Testis (tissue), 2 donors: ENCODE measurements at regions not wholly inside any gene's neighbourhood (a gene's known extent, or its start where the extent isn't known, plus 50 kb on each side); places are given as distances from the start of the nearest gene placed in this dataset.

Experiments
- DNase-seq: peaks from one replicate; pipeline ENCODE4 v3.0.0-alpha.2; 2019
- H3K27ac ChIP-seq, 2 donors: fragments of 200-600 bp; sonication (generic); one replicate each; pipeline ENCODE4 v1.5.1; 2019
- H3K27me3 ChIP-seq: fragments of 200-600 bp; sonication (generic); one replicate; pipeline ENCODE4 v1.5.1; 2019
- H3K36me3 ChIP-seq: fragments of 200-600 bp; sonication (generic); one replicate; pipeline ENCODE4 v1.5.1; 2017; ENCODE audit warnings: low read depth; ENCODE audit errors: missing control alignments
- H3K4me1 ChIP-seq: fragments of 200-600 bp; sonication (generic); one replicate; pipeline ENCODE4 v1.5.1; 2019
- H3K4me3 ChIP-seq, 2 donors: fragments of 200-600 bp; sonication (generic); one replicate each; pipeline ENCODE4 v1.5.1; 2017 to 2019
- H3K9me3 ChIP-seq: fragments of 200-600 bp; sonication (generic); one replicate; pipeline ENCODE4 v1.5.1; 2017
- POLR2A ChIP-seq: fragments of 450-650 bp; IDR thresholded peaks from one replicate; pipeline ENCODE4 v1.6.1; 2017; ENCODE audit warnings: antibody characterized with exemption, mild to moderate bottlenecking, moderate library complexity
- WGBS, 2 donors: methylation state at CpG; one replicate each; pipeline ENCODE4 v1.1.5; 2018; 5-methylcytosine and 5-hydroxymethylcytosine counted together
- intact Hi-C: fragments of 100-400 bp; cut with DNase I; formaldehyde crosslinking; loops from one replicate; pipeline ENCODE4 v1.15.1; 2023; ENCODE audit warnings: low total_unique reads
- TF ChIP-seq, protein P1 (sequence below), 3 experiments: fragments of 450-650 bp in 2 of 3; fragments of 200-600 bp in 1 of 3; sonication (generic) in 1 of 3; IDR thresholded peaks; one replicate each; pipeline ENCODE4 v1.5.1; 2016 to 2019; ENCODE audit warnings: antibody characterized with exemption in 3 of 3, mild to moderate bottlenecking in 2 of 3, moderate library complexity in 1 of 3

- Histone ChIP-seq H3K4me3 (no peak overlapping the region), H3K9me3 (no peaks in the 10 kb centered on the region), H3K27me3 (no peaks in the 10 kb centered on the region), H3K27ac (no peak overlapping the region), H3K4me1 (no peaks in the 10 kb centered on the region), H3K36me3 (no peaks in the 10 kb centered on the region)
- TF ChIP-seq, protein P1, sequence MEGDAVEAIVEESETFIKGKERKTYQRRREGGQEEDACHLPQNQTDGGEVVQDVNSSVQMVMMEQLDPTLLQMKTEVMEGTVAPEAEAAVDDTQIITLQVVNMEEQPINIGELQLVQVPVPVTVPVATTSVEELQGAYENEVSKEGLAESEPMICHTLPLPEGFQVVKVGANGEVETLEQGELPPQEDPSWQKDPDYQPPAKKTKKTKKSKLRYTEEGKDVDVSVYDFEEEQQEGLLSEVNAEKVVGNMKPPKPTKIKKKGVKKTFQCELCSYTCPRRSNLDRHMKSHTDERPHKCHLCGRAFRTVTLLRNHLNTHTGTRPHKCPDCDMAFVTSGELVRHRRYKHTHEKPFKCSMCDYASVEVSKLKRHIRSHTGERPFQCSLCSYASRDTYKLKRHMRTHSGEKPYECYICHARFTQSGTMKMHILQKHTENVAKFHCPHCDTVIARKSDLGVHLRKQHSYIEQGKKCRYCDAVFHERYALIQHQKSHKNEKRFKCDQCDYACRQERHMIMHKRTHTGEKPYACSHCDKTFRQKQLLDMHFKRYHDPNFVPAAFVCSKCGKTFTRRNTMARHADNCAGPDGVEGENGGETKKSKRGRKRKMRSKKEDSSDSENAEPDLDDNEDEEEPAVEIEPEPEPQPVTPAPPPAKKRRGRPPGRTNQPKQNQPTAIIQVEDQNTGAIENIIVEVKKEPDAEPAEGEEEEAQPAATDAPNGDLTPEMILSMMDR (IDR thresholded peaks at IDR 0.05) = no peak
- no peak for TF ChIP-seq POLR2A
- DNase-seq = no peak
- 94 to 100% methylated on average over 1 of the region's 1 CpG for WGBS, 2 donors
- intact Hi-C loops = no loop called here
These were observed 194.3 kb upstream of the GPR26 start for GRCh38 chr10:123471811-123472210.

GRCh38 chr10:123472606-123473005 is 193.5 kb upstream of the GPR26 start:
- no peak for DNase-seq
- intact Hi-C loops = no loop called here

DNA sequence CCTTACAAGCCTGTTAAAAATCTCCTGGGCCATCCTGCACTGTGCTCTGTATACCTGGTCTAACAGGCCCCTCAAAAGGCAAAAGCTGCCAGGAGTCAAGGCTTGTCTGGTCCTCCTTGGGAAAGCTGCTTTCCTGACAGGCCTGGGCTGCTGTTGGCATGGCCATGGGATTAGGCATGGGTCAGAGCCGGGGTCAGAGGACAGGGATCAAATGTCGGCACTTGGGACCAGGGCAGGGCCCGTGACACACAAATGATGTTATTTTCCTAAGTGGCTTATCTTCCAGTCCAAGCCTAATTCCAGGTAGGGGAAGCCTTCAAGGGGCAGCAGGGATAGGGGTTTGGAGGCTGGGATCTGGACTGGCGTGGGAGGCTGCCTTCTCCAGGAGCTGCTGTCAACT is 191.5 kb upstream of the GPR26 start:
- DNase-seq = no peak
- Histone ChIP-seq H3K4me1 (peaks cover 7% of the 10 kb centered on the region), H3K4me3 (no peak overlapping the region), H3K27ac (no peak overlapping the region), H3K27me3 (no peaks in the 10 kb centered on the region), H3K36me3 (no peaks in the 10 kb centered on the region), H3K9me3 (no peaks in the 10 kb centered on the region)
- intact Hi-C loops = no loop called here
- TF ChIP-seq, protein P1 (IDR thresholded peaks at IDR 0.05) = no peak
- no peak for TF ChIP-seq POLR2A
- 80 to 87% methylated on average over 4 of the region's 4 CpGs for WGBS, 2 donors

More at GRCh38 chr10:123472606-123473005, 193.5 kb upstream of the GPR26 start:
- WGBS, 2 donors = 26 to 57% methylated on average over 6 to 9 of the region's 9 CpGs
- TF ChIP-seq, protein P1 (IDR thresholded peaks at IDR 0.05) = no peak
- TF ChIP-seq POLR2A = no peak
- no peak overlapping the region for H3K4me3 ChIP-seq
- H3K36me3 ChIP-seq = no peaks in the 10 kb centered on the region
- no peak overlapping the region for H3K27ac ChIP-seq
- H3K4me1 ChIP-seq = no peaks in the 10 kb centered on the region
- no peaks in the 10 kb centered on the region for H3K27me3 ChIP-seq
- H3K9me3 ChIP-seq = no peaks in the 10 kb centered on the region

DNA sequence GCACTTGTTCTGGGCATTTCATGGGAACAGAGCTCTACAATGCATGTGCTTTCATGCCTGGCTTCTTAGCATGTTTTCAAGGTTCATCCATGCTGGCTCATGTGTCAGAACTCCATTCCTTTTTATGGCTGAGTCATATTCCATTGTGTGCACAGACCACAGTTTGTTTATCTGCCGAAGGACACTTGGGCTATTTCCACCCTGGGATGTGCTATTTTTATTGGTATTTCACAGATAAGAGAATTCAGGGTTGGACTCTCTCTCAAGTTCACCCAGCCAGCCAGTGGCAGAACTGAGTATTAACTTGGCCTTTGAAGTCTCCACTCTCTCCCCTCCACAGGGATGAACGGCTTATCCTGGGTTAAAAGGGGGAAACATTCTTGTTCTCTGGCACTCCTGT is 190.7 kb upstream of the GPR26 start:
- no peaks in the 10 kb centered on the region for H3K36me3 ChIP-seq
- no peaks in the 10 kb centered on the region for H3K27me3 ChIP-seq
- no peak for DNase-seq
- peaks cover 7% of the 10 kb centered on the region for H3K4me1 ChIP-seq
- TF ChIP-seq, protein P1 (IDR thresholded peaks at IDR 0.05) = no peak
- TF ChIP-seq POLR2A = no peak
- intact Hi-C loops = no loop called here
- WGBS, 2 donors = 39 to 41% methylated on average over 2 of the region's 2 CpGs
- no peak overlapping the region for H3K4me3 ChIP-seq
- H3K27ac ChIP-seq = no peak overlapping the region
- H3K9me3 ChIP-seq = no peaks in the 10 kb centered on the region

DNA sequence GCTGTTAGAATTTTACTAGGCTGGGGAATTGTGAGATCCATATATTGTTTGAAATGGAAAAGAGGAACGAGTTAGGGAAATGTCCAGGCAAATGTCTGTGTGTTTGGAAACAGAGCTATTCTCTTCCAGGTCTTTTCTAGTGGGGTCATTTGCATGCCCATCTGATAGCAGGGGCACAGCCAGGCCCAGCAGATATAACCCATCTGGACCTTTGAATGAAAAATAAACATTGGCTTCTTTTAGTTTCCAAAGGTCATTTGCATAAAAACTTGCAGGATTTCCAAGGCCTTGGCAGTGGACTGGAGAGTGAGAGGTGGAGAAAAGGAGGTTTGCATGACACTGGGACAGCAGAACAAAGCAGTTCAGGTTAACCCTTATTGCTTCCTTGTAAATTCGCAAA is 188.0 kb upstream of the GPR26 start:
- Histone ChIP-seq H3K27me3 (no peaks in the 10 kb centered on the region), H3K27ac (no peak overlapping the region), H3K36me3 (no peaks in the 10 kb centered on the region), H3K4me3 (no peak overlapping the region), H3K9me3 (no peaks in the 10 kb centered on the region), H3K4me1 (peaks cover 7% of the 10 kb centered on the region)
- 53% methylated on average over 2 of the region's 2 CpGs for WGBS, 2 donors
- no peak for DNase-seq
- intact Hi-C loops = no loop called here
- TF ChIP-seq, protein P1 (IDR thresholded peaks at IDR 0.05) = no peak
- TF ChIP-seq POLR2A = no peak
